ENCODE measurements at regions not wholly inside any gene's neighbourhood (a gene's known extent, or its start where the extent isn't known, plus 50 kb on each side); places are given as distances from the start of the nearest gene placed in this dataset.

- no peaks in the 10 kb centered on the region for H3K9me3 Mint-ChIP-seq (ENCODE audit: low read depth)
- peak; percentile 83 for DNase-seq (ENCODE audit: low spot score)
- no peaks in the 10 kb centered on the region for H3K27me3 Mint-ChIP-seq (ENCODE audit: low read depth)
- H3K4me3 Mint-ChIP-seq (ENCODE audit: unreplicated experiment) = no peak overlapping the region
- no peak overlapping the region for H3K27ac Mint-ChIP-seq (ENCODE audit: unreplicated experiment)
- TF ChIP-seq CTCF (IDR thresholded peaks at IDR 0.05) = no peak
- no peaks in the 10 kb centered on the region for H3K4me1 Mint-ChIP-seq (ENCODE audit: low read depth)
- no peaks in the 10 kb centered on the region for H3K36me3 Mint-ChIP-seq (ENCODE audit: low read depth)
These were observed 245.1 kb upstream of the ATXN7L3B start for GRCh38 chr12:74292351-74293194.

GRCh38 chr12:74293689-74294131 lies 243.9 kb upstream of the ATXN7L3B start:
- Mint-ChIP-seq H3K27me3 (ENCODE audit: low read depth) (no peaks in the 10 kb centered on the region), H3K36me3 (ENCODE audit: low read depth) (no peaks in the 10 kb centered on the region), H3K9me3 (ENCODE audit: low read depth) (no peaks in the 10 kb centered on the region), H3K4me1 (ENCODE audit: low read depth) (no peaks in the 10 kb centered on the region), H3K27ac (ENCODE audit: unreplicated experiment) (no peak overlapping the region), H3K4me3 (ENCODE audit: unreplicated experiment) (no peak overlapping the region)
- DNase-seq (ENCODE audit: low spot score) = peak; percentile 61
- TF ChIP-seq CTCF (IDR thresholded peaks at IDR 0.05) = no peak

- Mint-ChIP-seq H3K4me3 (ENCODE audit: unreplicated experiment) (no peak overlapping the region), H3K36me3 (ENCODE audit: low read depth) (no peaks in the 10 kb centered on the region), H3K4me1 (ENCODE audit: low read depth) (peaks cover 27% of the 10 kb centered on the region), H3K9me3 (ENCODE audit: low read depth) (no peaks in the 10 kb centered on the region), H3K27me3 (ENCODE audit: low read depth) (peaks cover 8% of the 10 kb centered on the region), H3K27ac (ENCODE audit: unreplicated experiment) (peak overlapping the region; percentile 66)
- DNase-seq (ENCODE audit: low spot score) = no peak
- TF ChIP-seq CTCF (IDR thresholded peaks at IDR 0.05) = peak; percentile 81
These were observed 220.5 kb upstream of the ATXN7L3B start for GRCh38 chr12:74317078-74317601.

GRCh38 chr12:74317741-74318140 lies 219.9 kb upstream of the ATXN7L3B start:
- no peak for TF ChIP-seq CTCF (IDR thresholded peaks at IDR 0.05)
- Mint-ChIP-seq H3K9me3 (ENCODE audit: low read depth) (no peaks in the 10 kb centered on the region), H3K36me3 (ENCODE audit: low read depth) (no peaks in the 10 kb centered on the region), H3K27me3 (ENCODE audit: low read depth) (peaks cover 8% of the 10 kb centered on the region), H3K27ac (ENCODE audit: unreplicated experiment) (no peak overlapping the region), H3K4me1 (ENCODE audit: low read depth) (peaks cover 27% of the 10 kb centered on the region), H3K4me3 (ENCODE audit: unreplicated experiment) (no peak overlapping the region)
- no peak for DNase-seq (ENCODE audit: low spot score)

- Mint-ChIP-seq H3K36me3 (ENCODE audit: low read depth) (no peaks in the 10 kb centered on the region), H3K27me3 (ENCODE audit: low read depth) (peaks cover 2% of the 10 kb centered on the region), H3K4me1 (ENCODE audit: low read depth) (peaks cover 27% of the 10 kb centered on the region), H3K4me3 (ENCODE audit: unreplicated experiment) (no peak overlapping the region), H3K9me3 (ENCODE audit: low read depth) (no peaks in the 10 kb centered on the region), H3K27ac (ENCODE audit: unreplicated experiment) (no peak overlapping the region)
- no peak for TF ChIP-seq CTCF (IDR thresholded peaks at IDR 0.05)
- DNase-seq (ENCODE audit: low spot score) = no peak
These were observed 217.7 kb upstream of the ATXN7L3B start for GRCh38 chr12:74319886-74320285.

All from chondrocyte (in vitro differentiated cells).